ENCODE measurements at regions not wholly inside any gene's neighbourhood (a gene's known extent, or its start where the extent isn't known, plus 50 kb on each side); places are given as distances from the start of the nearest gene placed in this dataset.

DNA sequence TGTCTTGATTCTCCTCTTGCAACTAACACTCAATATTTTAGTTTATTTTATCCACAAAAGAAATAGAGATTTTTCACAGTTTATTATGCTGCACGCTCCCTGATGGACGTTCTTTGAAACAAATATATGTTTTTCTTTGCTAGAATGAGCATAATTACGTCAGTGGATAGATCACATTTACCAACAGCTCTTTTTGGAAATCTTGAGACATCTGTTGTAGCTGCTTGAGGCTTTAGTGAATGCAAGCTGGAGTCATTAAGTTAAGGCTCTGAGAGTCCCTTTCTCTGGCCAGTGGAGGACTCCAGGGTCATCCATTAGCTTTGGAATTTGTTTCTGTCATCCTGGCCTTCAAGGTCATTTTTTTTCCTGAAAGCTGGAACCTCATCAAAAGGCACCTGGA is 405.6 kb upstream of the TMEM132C start:
- H3K27me3 ChIP-seq (ENCODE audit: insufficient read depth, poor library complexity, severe bottlenecking): no peaks in the 10 kb centered on the region
- no peak overlapping the region for H3K4me3 ChIP-seq (replicated peaks; ENCODE audit: insufficient read depth, low read length)
- no peak for DNase-seq (ENCODE audit: low read depth in 1 of 2, low spot score in 1 of 2)
- TF ChIP-seq, protein P1, sequence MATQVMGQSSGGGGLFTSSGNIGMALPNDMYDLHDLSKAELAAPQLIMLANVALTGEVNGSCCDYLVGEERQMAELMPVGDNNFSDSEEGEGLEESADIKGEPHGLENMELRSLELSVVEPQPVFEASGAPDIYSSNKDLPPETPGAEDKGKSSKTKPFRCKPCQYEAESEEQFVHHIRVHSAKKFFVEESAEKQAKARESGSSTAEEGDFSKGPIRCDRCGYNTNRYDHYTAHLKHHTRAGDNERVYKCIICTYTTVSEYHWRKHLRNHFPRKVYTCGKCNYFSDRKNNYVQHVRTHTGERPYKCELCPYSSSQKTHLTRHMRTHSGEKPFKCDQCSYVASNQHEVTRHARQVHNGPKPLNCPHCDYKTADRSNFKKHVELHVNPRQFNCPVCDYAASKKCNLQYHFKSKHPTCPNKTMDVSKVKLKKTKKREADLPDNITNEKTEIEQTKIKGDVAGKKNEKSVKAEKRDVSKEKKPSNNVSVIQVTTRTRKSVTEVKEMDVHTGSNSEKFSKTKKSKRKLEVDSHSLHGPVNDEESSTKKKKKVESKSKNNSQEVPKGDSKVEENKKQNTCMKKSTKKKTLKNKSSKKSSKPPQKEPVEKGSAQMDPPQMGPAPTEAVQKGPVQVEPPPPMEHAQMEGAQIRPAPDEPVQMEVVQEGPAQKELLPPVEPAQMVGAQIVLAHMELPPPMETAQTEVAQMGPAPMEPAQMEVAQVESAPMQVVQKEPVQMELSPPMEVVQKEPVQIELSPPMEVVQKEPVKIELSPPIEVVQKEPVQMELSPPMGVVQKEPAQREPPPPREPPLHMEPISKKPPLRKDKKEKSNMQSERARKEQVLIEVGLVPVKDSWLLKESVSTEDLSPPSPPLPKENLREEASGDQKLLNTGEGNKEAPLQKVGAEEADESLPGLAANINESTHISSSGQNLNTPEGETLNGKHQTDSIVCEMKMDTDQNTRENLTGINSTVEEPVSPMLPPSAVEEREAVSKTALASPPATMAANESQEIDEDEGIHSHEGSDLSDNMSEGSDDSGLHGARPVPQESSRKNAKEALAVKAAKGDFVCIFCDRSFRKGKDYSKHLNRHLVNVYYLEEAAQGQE (IDR thresholded peaks at IDR 0.05; ENCODE audit: insufficient replicate concordance, low read depth): no peak
- TF ChIP-seq POLR2AphosphoS5 (IDR thresholded peaks at IDR 0.05; ENCODE audit: low read depth) (no peak), SPI1 (IDR thresholded peaks at IDR 0.05; ENCODE audit: borderline replicate concordance, low read depth) (no peak), GABPA (IDR thresholded peaks at IDR 0.05; ENCODE audit: low read depth) (no peak)
- TF ChIP-seq, protein P2, sequence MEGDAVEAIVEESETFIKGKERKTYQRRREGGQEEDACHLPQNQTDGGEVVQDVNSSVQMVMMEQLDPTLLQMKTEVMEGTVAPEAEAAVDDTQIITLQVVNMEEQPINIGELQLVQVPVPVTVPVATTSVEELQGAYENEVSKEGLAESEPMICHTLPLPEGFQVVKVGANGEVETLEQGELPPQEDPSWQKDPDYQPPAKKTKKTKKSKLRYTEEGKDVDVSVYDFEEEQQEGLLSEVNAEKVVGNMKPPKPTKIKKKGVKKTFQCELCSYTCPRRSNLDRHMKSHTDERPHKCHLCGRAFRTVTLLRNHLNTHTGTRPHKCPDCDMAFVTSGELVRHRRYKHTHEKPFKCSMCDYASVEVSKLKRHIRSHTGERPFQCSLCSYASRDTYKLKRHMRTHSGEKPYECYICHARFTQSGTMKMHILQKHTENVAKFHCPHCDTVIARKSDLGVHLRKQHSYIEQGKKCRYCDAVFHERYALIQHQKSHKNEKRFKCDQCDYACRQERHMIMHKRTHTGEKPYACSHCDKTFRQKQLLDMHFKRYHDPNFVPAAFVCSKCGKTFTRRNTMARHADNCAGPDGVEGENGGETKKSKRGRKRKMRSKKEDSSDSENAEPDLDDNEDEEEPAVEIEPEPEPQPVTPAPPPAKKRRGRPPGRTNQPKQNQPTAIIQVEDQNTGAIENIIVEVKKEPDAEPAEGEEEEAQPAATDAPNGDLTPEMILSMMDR (IDR thresholded peaks at IDR 0.05; ENCODE audit: insufficient read depth, low read length): no peak
- H3K27ac ChIP-seq (replicated peaks): no peak overlapping the region

DNA sequence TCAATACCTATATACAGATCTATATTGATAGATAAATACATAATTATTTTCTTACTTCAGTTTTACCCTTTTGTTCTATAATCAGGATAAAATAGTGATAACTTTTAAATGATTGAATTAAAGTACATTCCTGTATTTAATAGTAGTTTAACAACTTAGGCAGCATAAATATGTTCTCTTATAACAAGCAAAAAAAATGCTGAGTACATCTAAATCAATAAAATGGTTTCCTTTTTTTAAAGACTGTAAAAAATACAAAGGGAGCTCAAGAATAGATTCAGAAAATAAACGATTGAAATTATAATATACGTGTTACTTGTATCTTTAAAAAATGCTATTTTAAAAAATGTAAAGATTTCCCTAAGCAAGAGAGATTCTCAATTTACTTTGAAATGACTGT is 393.7 kb upstream of the TMEM132C start:
- no peaks in the 10 kb centered on the region for H3K27me3 ChIP-seq (ENCODE audit: insufficient read depth, poor library complexity, severe bottlenecking)

DNA sequence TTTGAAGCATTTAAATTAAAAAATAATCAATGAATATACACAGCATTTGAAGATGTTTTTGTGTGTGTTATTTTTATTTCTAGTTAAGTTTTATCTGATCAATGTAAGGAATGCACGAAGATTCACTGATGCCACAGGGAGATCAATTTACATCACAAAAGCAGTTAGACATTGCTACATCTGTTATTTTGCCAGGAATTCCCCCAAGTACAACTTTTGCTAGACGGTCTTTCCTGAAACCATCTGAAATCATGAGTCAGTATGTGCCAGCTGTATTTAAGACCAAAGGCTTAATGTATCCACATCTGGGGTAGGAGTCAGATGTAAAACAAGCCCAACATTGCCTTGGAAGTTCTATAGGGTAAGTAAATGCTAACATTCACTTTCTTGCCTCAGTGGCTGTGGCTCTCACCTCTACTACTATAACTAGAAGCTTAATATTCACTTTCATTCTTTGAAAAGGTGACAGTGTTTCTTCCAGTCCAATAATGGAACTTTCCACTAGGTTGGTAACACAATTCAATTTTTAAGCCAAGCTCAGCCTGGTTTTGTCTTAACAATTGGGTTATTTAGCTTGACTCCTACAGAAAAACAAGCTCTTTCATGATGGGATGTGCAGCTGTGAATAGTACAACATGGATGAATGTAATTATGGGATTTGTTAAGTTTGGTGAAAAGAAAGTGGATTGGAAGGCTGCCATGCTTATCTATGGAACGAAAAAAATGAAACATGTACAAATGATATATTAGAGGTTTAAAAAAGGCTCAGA is 385.4 kb upstream of the TMEM132C start:
- TF ChIP-seq, protein P1 (IDR thresholded peaks at IDR 0.05; ENCODE audit: insufficient replicate concordance, low read depth): no peak
- TF ChIP-seq, protein P2 (IDR thresholded peaks at IDR 0.05; ENCODE audit: insufficient read depth, low read length): no peak
- TF ChIP-seq POLR2AphosphoS5 (IDR thresholded peaks at IDR 0.05; ENCODE audit: low read depth) (no peak), GABPA (IDR thresholded peaks at IDR 0.05; ENCODE audit: low read depth) (no peak), SPI1 (IDR thresholded peaks at IDR 0.05; ENCODE audit: borderline replicate concordance, low read depth) (no peak)
- no peaks in the 10 kb centered on the region for H3K27me3 ChIP-seq (ENCODE audit: insufficient read depth, poor library complexity, severe bottlenecking)
- DNase-seq (ENCODE audit: low read depth in 1 of 2, low spot score in 1 of 2): no peak
- H3K27ac ChIP-seq (replicated peaks): no peak overlapping the region
- H3K4me3 ChIP-seq (replicated peaks; ENCODE audit: insufficient read depth, low read length): no peak overlapping the region

More for the DNA sequence above, 393.7 kb upstream of the TMEM132C start:
- H3K4me3 ChIP-seq (replicated peaks; ENCODE audit: insufficient read depth, low read length): no peak overlapping the region
- TF ChIP-seq SPI1 (IDR thresholded peaks at IDR 0.05; ENCODE audit: borderline replicate concordance, low read depth) (no peak), GABPA (IDR thresholded peaks at IDR 0.05; ENCODE audit: low read depth) (no peak), POLR2AphosphoS5 (IDR thresholded peaks at IDR 0.05; ENCODE audit: low read depth) (no peak)
- TF ChIP-seq, protein P1 (IDR thresholded peaks at IDR 0.05; ENCODE audit: insufficient replicate concordance, low read depth): no peak
- TF ChIP-seq, protein P2 (IDR thresholded peaks at IDR 0.05; ENCODE audit: insufficient read depth, low read length): no peak
- no peak for DNase-seq (ENCODE audit: low read depth in 1 of 2, low spot score in 1 of 2)
- H3K27ac ChIP-seq (replicated peaks): no peak overlapping the region

Measured in HL-60 (cell line).